PC-9 (cell line): ENCODE measurements at regions not wholly inside any gene's neighbourhood (a gene's known extent, or its start where the extent isn't known, plus 50 kb on each side); places are given as distances from the start of the nearest gene placed in this dataset.

ENCODE experiments used
- BruUV-seq: library from RNA; stranded (reverse); fragments of 400-500 nt; replicated peaks from 2 replicates; lab custom pipeline; 2021; lab: Mats Ljungman, UMichigan
- CTCF ChIA-PET: fragments of 300-600 bp; sonication (Branson Sonifier 250); formaldehyde crosslinking; loops from one replicate; lab custom pipeline; 2022; ENCODE audit warnings: antibody characterized with exemption; lab: Charles Lee
- POLR2A ChIA-PET: fragments of 300-600 bp; sonication (Branson Sonifier 250); formaldehyde crosslinking; loops from one replicate; lab custom pipeline; 2022; ENCODE audit warnings: antibody characterized with exemption; ENCODE audit not compliant: unreplicated experiment; lab: Charles Lee
- DNase-seq, 2 experiments: peaks; one replicate each; pipeline versions ENCODE4 v3.0.0 to v3.0.0-alpha.2; 2015 to 2022; ENCODE audit warnings: mixed read lengths in 1 of 2
- H2AFZ ChIP-seq: fragments of 200-600 bp; sonication (generic); 2 replicates; pipeline ENCODE4 v1.8.1; 2017; ENCODE audit warnings: antibody characterized with exemption
- H3F3A ChIP-seq: fragments of 200-600 bp; sonication (generic); 2 replicates; pipeline ENCODE4 v1.8.1; 2017; ENCODE audit warnings: antibody characterized with exemption, mild to moderate bottlenecking, low read depth; ENCODE audit not compliant: insufficient read depth
- H3K27ac ChIP-seq: fragments of 200-600 bp; sonication (generic); 2 replicates; pipeline ENCODE4 v1.6.1; 2016; ENCODE audit warnings: mixed run types
- H3K27me3 ChIP-seq: fragments of 200-600 bp; sonication (generic); 2 replicates; pipeline ENCODE4 v1.6.1; 2016; ENCODE audit warnings: low read depth, mixed run types; ENCODE audit not compliant: insufficient read depth
- H3K36me3 ChIP-seq: fragments of 200-600 bp; sonication (generic); 2 replicates; pipeline ENCODE4 v1.6.1; 2016; ENCODE audit warnings: low read depth, mixed run types
- H3K4me1 ChIP-seq: fragments of 200-600 bp; sonication (generic); replicated peaks from 2 replicates; pipeline ENCODE4 v1.6.1; 2016; ENCODE audit warnings: mixed run types; ENCODE audit not compliant: insufficient read depth
- H3K4me2 ChIP-seq: fragments of 200-600 bp; sonication (generic); 2 replicates; pipeline ENCODE4 v1.6.1; 2017; ENCODE audit warnings: mixed run types
- H3K4me3 ChIP-seq: fragments of 200-600 bp; sonication (generic); 2 replicates; pipeline ENCODE4 v1.6.1; 2016; ENCODE audit warnings: mixed run types
- H3K79me2 ChIP-seq: fragments of 200-600 bp; sonication (generic); 2 replicates; pipeline ENCODE4 v1.6.1; 2017; ENCODE audit warnings: low read depth, mixed run types
- H3K9me2 ChIP-seq: fragments of 200-600 bp; sonication (generic); 2 replicates; pipeline ENCODE4 v1.8.1; 2017; ENCODE audit warnings: mild to moderate bottlenecking; ENCODE audit not compliant: insufficient read depth
- H3K9me3 ChIP-seq: fragments of 200-600 bp; sonication (generic); 2 replicates; pipeline ENCODE4 v1.8.1; 2016; ENCODE audit warnings: low read depth; ENCODE audit not compliant: insufficient read depth
- H4K20me1 ChIP-seq: fragments of 200-600 bp; sonication (generic); 2 replicates; pipeline ENCODE4 v1.8.1; 2017; ENCODE audit not compliant: insufficient read depth
- CTCF ChIP-seq: fragments of 200-600 bp; sonication (generic); conservative IDR thresholded peaks from 2 replicates; pipeline ENCODE4 v1.6.1; 2017; ENCODE audit warnings: mixed run types, antibody characterized with exemption, mild to moderate bottlenecking, moderate library complexity
- EZH2 ChIP-seq: fragments of 200-600 bp; sonication (generic); IDR thresholded peaks from 2 replicates; pipeline ENCODE4 v1.8.0; 2017; ENCODE audit warnings: antibody characterized with exemption, low read depth
- intact Hi-C: fragments of 100-400 bp; cut with micrococcal nuclease; formaldehyde crosslinking; loops from one replicate; pipeline ENCODE4 v1.10.0; 2022; ENCODE audit not compliant: unreplicated experiment

GRCh38 chr13:83153848-83154247, 728.4 kb downstream of the SLITRK1 start:
- TF ChIP-seq EZH2 = no peak
- Histone ChIP-seq H3K79me2 (no peaks in the 10 kb centered on the region), H3F3A (no peaks in the 10 kb centered on the region), H3K27me3 (no peaks in the 10 kb centered on the region), H3K9me2 (no peaks in the 10 kb centered on the region), H3K9me3 (no peaks in the 10 kb centered on the region), H3K27ac (no peak overlapping the region), H3K4me3 (no peak overlapping the region), H4K20me1 (no peaks in the 10 kb centered on the region), H3K4me1 (no peaks in the 10 kb centered on the region), H2AFZ (no peak overlapping the region), H3K36me3 (no peaks in the 10 kb centered on the region), H3K4me2 (no peak overlapping the region)
- BruUV-seq = no TSS peak
- POLR2A ChIA-PET = no interaction called here
- intact Hi-C loops = no loop called here
- DNase-seq = no peak
- CTCF ChIA-PET = no interaction called here

GRCh38 chr13:83151308-83151660, 731.0 kb downstream of the SLITRK1 start:
- no peak for TF ChIP-seq CTCF
- TF ChIP-seq EZH2 = no peak
- Histone ChIP-seq H4K20me1 (no peaks in the 10 kb centered on the region), H3K4me3 (no peak overlapping the region), H3K27me3 (no peaks in the 10 kb centered on the region), H3K9me3 (no peaks in the 10 kb centered on the region), H3K4me1 (no peaks in the 10 kb centered on the region), H3K27ac (no peak overlapping the region), H3K36me3 (no peaks in the 10 kb centered on the region), H3K79me2 (no peaks in the 10 kb centered on the region), H3K9me2 (no peaks in the 10 kb centered on the region), H2AFZ (no peak overlapping the region), H3F3A (no peaks in the 10 kb centered on the region), H3K4me2 (no peak overlapping the region)
- CTCF ChIA-PET = no interaction called here
- no peak for DNase-seq
- intact Hi-C loops = no loop called here
- BruUV-seq = no TSS peak
- POLR2A ChIA-PET = no interaction called here

- DNase-seq = no peak
- ChIA-PET POLR2A (no interaction called here), CTCF (no interaction called here)
- no peak for TF ChIP-seq EZH2
- TF ChIP-seq CTCF = no peak
- Histone ChIP-seq H3K27me3 (no peaks in the 10 kb centered on the region), H3F3A (no peaks in the 10 kb centered on the region), H3K4me3 (no peak overlapping the region), H3K36me3 (no peaks in the 10 kb centered on the region), H3K9me3 (no peaks in the 10 kb centered on the region), H2AFZ (no peak overlapping the region), H3K4me2 (no peak overlapping the region), H3K4me1 (no peaks in the 10 kb centered on the region), H3K9me2 (no peaks in the 10 kb centered on the region), H4K20me1 (no peaks in the 10 kb centered on the region), H3K27ac (no peak overlapping the region), H3K79me2 (no peaks in the 10 kb centered on the region)
- intact Hi-C loops = no loop called here
- BruUV-seq = no TSS peak
Measured at GRCh38 chr13:83150616-83151307, 731.5 kb downstream of the SLITRK1 start.

GRCh38 chr13:83136660-83137059, 745.6 kb downstream of the SLITRK1 start:
- Histone ChIP-seq H3K4me1 (no peaks in the 10 kb centered on the region), H3K27me3 (no peaks in the 10 kb centered on the region), H3K36me3 (no peaks in the 10 kb centered on the region), H3K4me3 (no peak overlapping the region), H2AFZ (no peak overlapping the region), H3F3A (no peaks in the 10 kb centered on the region), H3K27ac (no peak overlapping the region), H3K9me2 (no peaks in the 10 kb centered on the region), H4K20me1 (no peaks in the 10 kb centered on the region), H3K4me2 (no peak overlapping the region), H3K79me2 (no peaks in the 10 kb centered on the region), H3K9me3 (no peaks in the 10 kb centered on the region)
- BruUV-seq = no TSS peak
- ChIA-PET CTCF (no interaction called here), POLR2A (no interaction called here)
- no peak for TF ChIP-seq CTCF
- TF ChIP-seq EZH2 = no peak
- DNase-seq = no peak
- intact Hi-C loops = no loop called here
